IMR-90 (cell line): ENCODE measurements at regions not wholly inside any gene's neighbourhood (a gene's known extent, or its start where the extent isn't known, plus 50 kb on each side); places are given as distances from the start of the nearest gene placed in this dataset.

Experiments
- ATAC-seq: fragments of 200-7000 bp; cut with Tn5 transposase; 2 replicates; pipeline ENCODE4 v1.9.1; 2020; ENCODE audit warnings: low read depth, mild to moderate bottlenecking, moderate library complexity
- BruUV-seq: library from RNA; stranded (reverse); fragments of 400-500 nt; replicated peaks from 2 replicates; lab custom pipeline; 2021; lab: Mats Ljungman, UMichigan
- CTCF ChIA-PET: fragments of 300-600 bp; formaldehyde crosslinking; extraction: SDS; loops from one replicate; lab custom pipeline; 2021; ENCODE audit warnings: antibody characterized with exemption; lab: Yijun Ruan, JAX
- POLR2A ChIA-PET: fragments of 300-600 bp; sonication (Branson Sonifier 250); formaldehyde crosslinking; loops from one replicate; lab custom pipeline; 2022; ENCODE audit warnings: antibody characterized with exemption; ENCODE audit not compliant: unreplicated experiment; lab: Charles Lee
- DNase-seq: peaks from one replicate; pipeline ENCODE4 v3.0.0; 2013
- H2AFZ ChIP-seq: replicated peaks from 2 replicates; pipeline ENCODE3; 2013; ENCODE audit warnings: low read length, mild to moderate bottlenecking; ENCODE audit not compliant: poor library complexity
- H2AK5ac ChIP-seq: 2 replicates; pipeline ENCODE4 v1.6.1; 2013; ENCODE audit warnings: low read depth, low read length, inconsistent platforms
- H2AK9ac ChIP-seq: replicated peaks from 2 replicates; pipeline ENCODE3; 2013; ENCODE audit warnings: mild to moderate bottlenecking, low read depth, low read length, moderate library complexity; ENCODE audit not compliant: poor library complexity
- H2BK120ac ChIP-seq: 2 replicates; pipeline ENCODE4 v1.6.1; 2013; ENCODE audit warnings: low read depth, low read length, inconsistent platforms
- H2BK15ac ChIP-seq: 3 replicates; pipeline ENCODE4 v1.6.1; 2013; ENCODE audit warnings: low read depth, low read length, inconsistent platforms
- H2BK20ac ChIP-seq: 2 replicates; pipeline ENCODE4 v1.6.1; 2013; ENCODE audit warnings: low read depth, mild to moderate bottlenecking, inconsistent platforms, low read length, moderate library complexity
- H2BK5ac ChIP-seq: 2 replicates; pipeline ENCODE4 v1.6.1; 2013; ENCODE audit warnings: mild to moderate bottlenecking, low read depth, low read length, inconsistent platforms; ENCODE audit not compliant: poor library complexity, severe bottlenecking
- H3K14ac ChIP-seq: replicated peaks from 2 replicates; pipeline ENCODE4 v1.6.1; 2013; ENCODE audit warnings: low read depth, low read length, inconsistent platforms
- H3K18ac ChIP-seq: 2 replicates; pipeline ENCODE4 v1.6.1; 2013; ENCODE audit warnings: low read depth, low read length, control low read depth
- H3K23ac ChIP-seq: 2 replicates; pipeline ENCODE4 v1.6.1; 2013; ENCODE audit warnings: low read depth, low read length, inconsistent platforms
- H3K27ac ChIP-seq: 2 replicates; pipeline ENCODE4 v1.5.1; 2013; ENCODE audit warnings: mild to moderate bottlenecking, control low read depth, low read length; ENCODE audit not compliant: insufficient read depth
- H3K27me3 ChIP-seq: 2 replicates; pipeline ENCODE4 v1.6.1; 2013; ENCODE audit warnings: low read length; ENCODE audit not compliant: control insufficient read depth, insufficient read depth
- H3K36me3 ChIP-seq: 2 replicates; pipeline ENCODE4 v1.6.1; 2013; ENCODE audit warnings: low read length, mixed read lengths; ENCODE audit not compliant: control insufficient read depth, insufficient read depth
- H3K4ac ChIP-seq: 2 replicates; pipeline ENCODE4 v1.6.1; 2013; ENCODE audit warnings: low read depth, low read length, inconsistent platforms
- H3K4me1 ChIP-seq: 2 replicates; pipeline ENCODE4 v1.6.1; 2013; ENCODE audit warnings: low read length, mixed read lengths; ENCODE audit not compliant: control insufficient read depth, insufficient read depth
- H3K4me2 ChIP-seq: 2 replicates; pipeline ENCODE4 v1.6.1; 2013; ENCODE audit warnings: low read depth, mild to moderate bottlenecking, control low read depth, low read length, moderate library complexity
- H3K4me3 ChIP-seq: 2 replicates; pipeline ENCODE4 v1.5.1; 2013; ENCODE audit warnings: low read depth, mild to moderate bottlenecking, control low read depth, low read length, moderate library complexity; ENCODE audit not compliant: insufficient read depth
- H3K56ac ChIP-seq: 2 replicates; pipeline ENCODE4 v1.6.1; 2013; ENCODE audit warnings: low read length, inconsistent platforms; ENCODE audit not compliant: insufficient read depth; ENCODE audit errors: extremely low read depth
- H3K79me1 ChIP-seq, 2 experiments: 2 replicates each; pipeline ENCODE4 v1.6.1; 2013; ENCODE audit warnings: low read length in 2 of 2, inconsistent platforms in 1 of 2, low read depth in 1 of 2
- H3K9ac ChIP-seq: 2 replicates; pipeline ENCODE4 v1.6.1; 2013; ENCODE audit warnings: low read depth, low read length, control low read depth
- H3K9me1 ChIP-seq: 2 replicates; pipeline ENCODE4 v1.6.1; 2013; ENCODE audit warnings: low read length, inconsistent platforms; ENCODE audit not compliant: insufficient read depth
- H3K9me3 ChIP-seq: 2 replicates; pipeline ENCODE4 v1.6.1; 2013; ENCODE audit warnings: low read length; ENCODE audit not compliant: control insufficient read depth, insufficient read depth
- H4K20me1 ChIP-seq: 2 replicates; pipeline ENCODE4 v1.6.1; 2013; ENCODE audit warnings: low read length, inconsistent platforms; ENCODE audit not compliant: insufficient read depth
- H4K5ac ChIP-seq: 2 replicates; pipeline ENCODE4 v1.6.1; 2013; ENCODE audit warnings: mild to moderate bottlenecking, low read depth, low read length, control low read depth
- H4K8ac ChIP-seq, 2 experiments: 2 replicates each; pipeline ENCODE4 v1.6.1; 2013; ENCODE audit warnings: low read depth in 2 of 2, low read length in 2 of 2, control low read depth in 1 of 2, inconsistent platforms in 1 of 2
- H4K91ac ChIP-seq: 2 replicates; pipeline ENCODE4 v1.6.1; 2013; ENCODE audit warnings: low read depth, low read length, inconsistent platforms; ENCODE audit not compliant: insufficient read depth
- BHLHE40 ChIP-seq: fragments of 150-350 bp; IDR thresholded peaks from 2 replicates; pipeline ENCODE4 v1.6.1; 2016; ENCODE audit warnings: mild to moderate bottlenecking, low read depth, low read length
- CEBPB ChIP-seq: IDR thresholded peaks from 2 replicates; pipeline ENCODE4 v1.6.1; 2012; ENCODE audit warnings: low read depth, low read length, improper control_type of control experiment
- CHD1 ChIP-seq: IDR thresholded peaks from 2 replicates; pipeline ENCODE4 v1.6.1; 2012; ENCODE audit warnings: low read depth, low read length, improper control_type of control experiment
- CTCF ChIP-seq: conservative IDR thresholded peaks from 2 replicates; pipeline ENCODE4 v1.5.1; 2012; ENCODE audit warnings: mild to moderate bottlenecking, low read depth, low read length, improper control_type of control experiment
- ELK1 ChIP-seq: fragments of 150-350 bp; IDR thresholded peaks from 2 replicates; pipeline ENCODE4 v1.6.1; 2016; ENCODE audit warnings: low read depth, mild to moderate bottlenecking, low read length, moderate library complexity, borderline replicate concordance
- FOS ChIP-seq: fragments of 150-350 bp; IDR thresholded peaks from 2 replicates; pipeline ENCODE4 v1.6.1; 2016; ENCODE audit warnings: low read depth, low read length
- MAFK ChIP-seq: IDR thresholded peaks from 2 replicates; pipeline ENCODE4 v1.6.1; 2012; ENCODE audit warnings: low read depth, low read length, improper control_type of control experiment
- MAZ ChIP-seq: IDR thresholded peaks from 2 replicates; pipeline ENCODE4 v1.6.1; 2012; ENCODE audit warnings: low read depth, mild to moderate bottlenecking, low read length, improper control_type of control experiment, moderate library complexity, borderline replicate concordance
- MXI1 ChIP-seq: IDR thresholded peaks from 2 replicates; pipeline ENCODE4 v1.6.1; 2012; ENCODE audit warnings: low read depth, mild to moderate bottlenecking, low read length, moderate library complexity, borderline replicate concordance
- NFE2L2 ChIP-seq: fragments of 150-350 bp; IDR thresholded peaks from 2 replicates; pipeline ENCODE4 v1.6.1; 2016; ENCODE audit warnings: low read depth, mild to moderate bottlenecking, low read length
- POLR2A ChIP-seq: IDR thresholded peaks from 2 replicates; pipeline ENCODE4 v1.6.1; 2012; ENCODE audit warnings: mild to moderate bottlenecking, low read depth, low read length
- RAD21 ChIP-seq: IDR thresholded peaks from 2 replicates; pipeline ENCODE4 v1.6.1; 2012; ENCODE audit warnings: low read length, improper control_type of control experiment
- RCOR1 ChIP-seq: IDR thresholded peaks from 2 replicates; pipeline ENCODE4 v1.6.1; 2012; ENCODE audit warnings: mild to moderate bottlenecking, low read length, improper control_type of control experiment; ENCODE audit not compliant: insufficient replicate concordance
- RFX5 ChIP-seq: IDR thresholded peaks from 2 replicates; pipeline ENCODE4 v1.8.0; 2012; ENCODE audit warnings: low read depth, mild to moderate bottlenecking, low read length, moderate library complexity
- SMC3 ChIP-seq: fragments of 150-350 bp; IDR thresholded peaks from 2 replicates; pipeline ENCODE4 v1.6.1; 2016; ENCODE audit warnings: low read depth, mild to moderate bottlenecking, antibody characterized with exemption, low read length, moderate library complexity
- USF2 ChIP-seq: fragments of 150-350 bp; IDR thresholded peaks from 2 replicates; pipeline ENCODE4 v1.6.1; 2017; ENCODE audit warnings: mild to moderate bottlenecking, antibody characterized with exemption, low read length, low read depth
- WGBS, 2 experiments: methylation state at CpG; one replicate each; pipeline versions ENCODE4 v1.1.5 to v1.1.7; 2013; ENCODE audit warnings: missing lambda C conversion rate in 2 of 2; ENCODE audit not compliant: insufficient read length in 1 of 2; ENCODE audit errors: extremely low coverage in 2 of 2; 5-methylcytosine and 5-hydroxymethylcytosine counted together
- dilution Hi-C: fragments of 300-500 bp; cut with HindIII; formaldehyde crosslinking; loops from one replicate; pipeline ENCODE4 v1.14.3; 2018; ENCODE audit warnings: low sequenced_read_pairs; ENCODE audit not compliant: unreplicated experiment
- in situ Hi-C: fragments of 300-500 bp; cut with MboI; formaldehyde crosslinking; loops from 3 replicates; pipeline ENCODE4 v1.14.3; 2019; ENCODE audit warnings: low sequenced_read_pairs, inconsistent platforms, mixed read lengths
- intact Hi-C: fragments of 100-400 bp; cut with micrococcal nuclease; formaldehyde crosslinking; loops from 2 replicates; pipeline ENCODE4 v1.10.0; 2022

GRCh38 chr18:44552706-44553105 is 128.0 kb upstream of the SETBP1 start:
- Histone ChIP-seq H3K23ac (no peak overlapping the region), H3K9me1 (no peaks in the 10 kb centered on the region), H4K8ac (no peak overlapping the region), H3K27me3 (no peaks in the 10 kb centered on the region), H2BK20ac (no peak overlapping the region), H2BK15ac (no peak overlapping the region), H3K4me3 (no peak overlapping the region), H3K79me1 (no peaks in the 10 kb centered on the region), H2AFZ (no peak overlapping the region), H3K9ac (no peak overlapping the region), H3K18ac (no peak overlapping the region), H4K20me1 (no peaks in the 10 kb centered on the region), H3K4ac (no peak overlapping the region), H4K5ac (no peak overlapping the region), H2BK120ac (no peak overlapping the region), H2AK5ac (no peak overlapping the region), H3K4me1 (no peaks in the 10 kb centered on the region), H3K56ac (no peak overlapping the region), H2BK5ac (no peak overlapping the region), H3K9me3 (no peaks in the 10 kb centered on the region), H3K14ac (no peak overlapping the region), H3K27ac (no peak overlapping the region), H4K91ac (no peak overlapping the region), H3K4me2 (no peak overlapping the region), H3K36me3 (no peaks in the 10 kb centered on the region), H2AK9ac (no peak overlapping the region)
- BruUV-seq = no TSS peak
- TF ChIP-seq NFE2L2 (no peak), CHD1 (no peak), POLR2A (no peak), BHLHE40 (no peak), MAZ (no peak), ELK1 (no peak), MAFK (no peak), CEBPB (no peak), RCOR1 (no peak), RAD21 (no peak), USF2 (no peak), MXI1 (no peak), SMC3 (no peak), RFX5 (no peak), FOS (no peak), CTCF (no peak)
- POLR2A ChIA-PET = no interaction called here
- no peak for DNase-seq
- CTCF ChIA-PET = no interaction called here
- ATAC-seq = no peak
- intact Hi-C loops = no loop called here
- 20% methylated on average over 1 of the region's 2 CpGs; no CpG with 5 or more reads in 1 of the 2 experiments for WGBS, 2 experiments
- dilution Hi-C loops = no loop called here
- in situ Hi-C loops = no loop called here
